ENCODE measurements at regions not wholly inside any gene's neighbourhood (a gene's known extent, or its start where the extent isn't known, plus 50 kb on each side); places are given as distances from the start of the nearest gene placed in this dataset.

DNA sequence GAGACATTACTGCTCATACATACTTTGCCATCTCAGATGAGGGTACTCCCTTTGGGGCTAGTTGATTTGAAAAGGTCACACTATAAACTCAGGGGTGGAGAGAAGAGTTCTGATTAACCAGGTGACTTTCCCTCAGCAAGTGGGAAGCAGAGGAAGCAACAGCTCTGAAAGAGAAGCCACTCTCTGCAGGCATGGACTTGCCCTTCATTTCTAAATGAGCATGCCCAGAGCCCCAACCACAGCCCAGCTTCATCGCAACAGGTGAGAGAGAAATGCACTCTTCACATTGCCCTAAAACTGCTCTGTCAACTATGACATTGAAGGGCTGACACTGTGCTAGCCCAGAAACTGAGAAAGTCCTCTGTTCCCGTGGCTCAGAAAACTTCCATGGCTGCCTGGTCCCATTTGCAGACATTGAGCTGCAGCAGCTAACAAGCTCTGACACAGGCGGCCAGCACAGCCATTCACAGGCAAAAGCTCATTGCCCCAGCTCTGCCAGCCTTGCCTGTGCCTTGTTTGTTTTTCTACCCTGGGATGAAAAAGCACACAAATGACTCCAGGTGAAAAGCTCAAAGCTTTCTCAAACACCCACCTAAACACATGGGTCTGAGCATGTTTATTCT lies 419.8 kb upstream of the DYNLRB2 start:
- TF ChIP-seq, protein P1, sequence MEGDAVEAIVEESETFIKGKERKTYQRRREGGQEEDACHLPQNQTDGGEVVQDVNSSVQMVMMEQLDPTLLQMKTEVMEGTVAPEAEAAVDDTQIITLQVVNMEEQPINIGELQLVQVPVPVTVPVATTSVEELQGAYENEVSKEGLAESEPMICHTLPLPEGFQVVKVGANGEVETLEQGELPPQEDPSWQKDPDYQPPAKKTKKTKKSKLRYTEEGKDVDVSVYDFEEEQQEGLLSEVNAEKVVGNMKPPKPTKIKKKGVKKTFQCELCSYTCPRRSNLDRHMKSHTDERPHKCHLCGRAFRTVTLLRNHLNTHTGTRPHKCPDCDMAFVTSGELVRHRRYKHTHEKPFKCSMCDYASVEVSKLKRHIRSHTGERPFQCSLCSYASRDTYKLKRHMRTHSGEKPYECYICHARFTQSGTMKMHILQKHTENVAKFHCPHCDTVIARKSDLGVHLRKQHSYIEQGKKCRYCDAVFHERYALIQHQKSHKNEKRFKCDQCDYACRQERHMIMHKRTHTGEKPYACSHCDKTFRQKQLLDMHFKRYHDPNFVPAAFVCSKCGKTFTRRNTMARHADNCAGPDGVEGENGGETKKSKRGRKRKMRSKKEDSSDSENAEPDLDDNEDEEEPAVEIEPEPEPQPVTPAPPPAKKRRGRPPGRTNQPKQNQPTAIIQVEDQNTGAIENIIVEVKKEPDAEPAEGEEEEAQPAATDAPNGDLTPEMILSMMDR (IDR thresholded peaks at IDR 0.05; ENCODE audit: insufficient read depth, low read length, poor library complexity, severe bottlenecking) = no peak
- no peak for TF ChIP-seq EZH2phosphoT487 (conservative IDR thresholded peaks at IDR 0.05; ENCODE audit: low read length)

Data from SU-DHL-6 (cell line).